Stimulated activated CD8-positive, alpha-beta memory T cell treated with anti-CD3 and anti-CD28 coated beads, Interleukin-4, amount 100 ng/mL, for 1 hour (primary cell): ENCODE measurements at regions not wholly inside any gene's neighbourhood (a gene's known extent, or its start where the extent isn't known, plus 50 kb on each side); places are given as distances from the start of the nearest gene placed in this dataset.
"Not testable (repeated sequence)": the region's sequence is repeated elsewhere in the genome, so short reads cannot be mapped to it uniquely, and the experiment has no call there.

ENCODE experiments used
- DNase-seq, 2 donors: peaks; one replicate each; pipeline ENCODE4 v3.0.0-alpha.2; 2020; ENCODE audit warnings: low read depth in 2 of 2, low spot score in 1 of 2

GRCh38 chr6:167661552-167662044 is 165.1 kb upstream of the AFDN start:
- no peak for DNase-seq

- no peak for DNase-seq
Measured at GRCh38 chr6:167662075-167662880, 164.4 kb upstream of the AFDN start.

DNA sequence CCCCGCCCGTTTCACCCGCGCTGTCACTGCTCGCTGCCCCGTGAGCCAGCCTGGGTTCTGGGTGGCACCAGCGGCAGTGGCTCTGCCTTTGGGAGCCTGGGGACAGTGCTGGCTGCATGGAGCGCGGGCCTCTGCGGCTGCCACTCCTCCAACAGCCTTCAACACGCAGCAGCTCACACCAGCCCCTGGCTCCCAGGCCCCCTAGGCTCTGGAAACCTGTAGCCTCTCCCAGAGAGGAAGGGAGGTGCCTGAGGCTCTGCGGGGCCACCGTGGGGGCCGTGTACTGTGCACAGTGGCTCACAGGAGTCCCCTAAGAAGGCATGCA is 163.9 kb upstream of the AFDN start:
- no peak for DNase-seq

DNA sequence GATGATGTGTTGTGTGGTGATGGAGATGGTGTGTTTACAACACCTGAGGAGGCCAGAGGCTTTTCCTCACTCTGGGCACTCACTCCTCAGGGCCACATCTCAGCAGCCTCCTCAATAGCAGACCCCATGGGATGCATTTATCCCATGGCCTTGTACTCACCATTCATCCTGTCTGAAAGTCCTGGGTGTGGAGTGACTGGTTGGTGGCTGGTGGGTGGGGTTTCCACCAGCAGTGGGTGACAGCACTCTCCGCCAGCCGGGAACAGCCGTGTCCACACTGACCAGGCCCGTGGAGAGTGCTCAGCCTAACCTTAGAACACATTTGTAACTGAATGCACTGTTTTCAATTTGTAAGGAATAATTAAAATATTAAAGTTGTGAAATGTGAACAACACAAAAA is 163.4 kb upstream of the AFDN start:
- no peak for DNase-seq

DNA sequence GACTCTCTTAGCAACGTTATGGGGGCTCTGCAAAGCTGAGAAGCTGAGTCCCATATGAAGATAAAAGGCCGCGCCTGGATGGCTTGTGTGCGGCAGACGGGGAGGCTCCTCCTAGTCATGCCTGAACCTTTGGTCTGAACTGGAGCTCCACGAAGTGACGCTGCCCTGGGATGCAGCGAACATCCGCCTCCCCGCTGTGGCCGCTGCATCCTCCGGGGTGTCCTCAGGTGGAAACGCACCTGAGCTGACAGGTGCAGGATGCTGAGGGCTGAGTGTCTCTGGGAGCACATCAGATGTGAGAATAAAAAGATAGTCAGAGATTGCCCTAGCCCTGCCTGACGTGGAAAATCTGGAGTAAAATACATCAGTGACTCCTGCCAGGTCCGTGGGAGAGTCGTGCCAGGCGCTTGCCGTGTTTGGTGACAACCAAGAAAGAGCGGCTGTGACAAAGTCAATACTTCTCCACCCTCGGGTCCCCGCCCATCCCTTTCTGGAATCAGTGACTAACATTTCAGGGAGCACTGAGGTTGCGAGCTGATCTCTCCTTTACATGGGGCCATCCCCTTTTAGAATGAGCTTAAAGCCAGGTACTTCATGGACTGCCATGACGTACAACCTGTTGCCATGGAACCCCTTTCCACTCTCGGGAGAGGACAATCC is 162.8 kb upstream of the AFDN start:
- no peak for DNase-seq

- no peak for DNase-seq
Measured at GRCh38 chr6:167664678-167665660, 161.7 kb upstream of the AFDN start.

GRCh38 chr6:167665698-167666330 is 160.9 kb upstream of the AFDN start:
- no peak for DNase-seq

DNA sequence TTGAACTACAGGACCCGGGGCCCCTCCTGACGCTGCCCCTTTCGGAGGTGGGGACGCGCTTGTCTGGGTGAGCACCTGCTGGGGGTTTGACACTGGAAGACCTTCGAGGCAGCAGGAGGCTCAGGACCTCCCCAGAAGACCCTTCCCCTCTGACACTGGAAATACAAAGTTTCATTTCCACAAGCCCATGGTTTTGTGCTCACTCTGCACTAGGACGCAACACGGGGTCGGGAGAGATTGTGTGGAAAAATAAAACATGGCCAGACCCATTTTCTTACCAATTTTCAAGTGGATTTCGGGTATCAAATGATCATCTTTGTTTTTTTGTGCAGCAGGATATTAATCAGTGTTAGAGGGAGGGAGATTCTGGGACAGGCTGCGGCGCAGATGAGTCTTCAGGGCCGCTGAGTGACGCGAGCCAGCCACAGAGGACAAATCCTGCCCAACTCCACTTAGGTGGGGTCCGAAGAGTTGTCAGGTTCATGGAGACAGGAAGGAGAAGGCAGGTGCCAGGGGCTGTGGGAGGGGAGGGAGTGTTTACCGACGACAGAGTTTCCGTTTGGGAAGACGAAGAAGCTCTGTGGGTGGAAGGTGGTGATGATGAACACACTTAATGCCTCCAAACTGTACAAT is 160.0 kb upstream of the AFDN start:
- no peak for DNase-seq

- DNase-seq = no peak
Measured at GRCh38 chr6:167667204-167668018, 159.3 kb upstream of the AFDN start.

DNA sequence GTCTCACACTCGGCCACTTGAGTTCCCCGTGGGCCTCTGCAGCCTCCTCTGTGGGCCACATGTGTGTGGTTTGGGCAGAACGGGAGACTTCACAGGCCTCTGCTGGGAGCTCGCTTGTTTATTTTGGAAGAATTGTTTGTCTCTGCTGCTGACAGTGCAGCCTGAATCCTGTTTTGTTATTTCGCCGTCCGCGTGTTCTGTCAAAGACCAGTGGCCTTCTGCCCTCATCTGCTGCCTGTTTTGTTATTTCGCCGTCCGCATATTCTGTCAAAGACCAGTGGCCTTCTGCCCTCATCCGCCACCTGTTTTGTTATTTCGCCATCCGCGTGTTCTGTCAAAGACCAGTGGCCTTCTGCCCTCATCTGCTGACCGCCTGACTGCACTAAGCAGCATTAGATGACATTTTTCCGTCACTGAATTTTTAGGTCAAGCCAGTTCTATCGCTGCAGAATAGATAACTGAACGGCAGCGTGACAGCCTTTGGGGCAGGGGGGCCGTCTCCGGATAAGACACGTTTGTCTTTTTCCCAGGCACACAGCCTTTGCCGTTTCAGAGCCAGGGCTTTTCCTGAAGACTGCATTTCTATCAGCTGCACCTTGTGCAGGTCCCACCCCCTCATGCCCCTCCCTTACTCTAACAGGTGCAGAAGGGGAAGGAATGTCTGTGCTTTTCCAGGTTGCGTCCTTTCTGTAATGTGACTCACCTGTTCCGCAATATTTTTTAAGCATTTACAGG is 158.5 kb upstream of the AFDN start:
- no peak for DNase-seq

- DNase-seq = no peak
Measured at GRCh38 chr6:167668754-167669552, 157.8 kb upstream of the AFDN start.

- DNase-seq = no peak
Measured at GRCh38 chr6:167669553-167669849, 157.2 kb upstream of the AFDN start.

DNA sequence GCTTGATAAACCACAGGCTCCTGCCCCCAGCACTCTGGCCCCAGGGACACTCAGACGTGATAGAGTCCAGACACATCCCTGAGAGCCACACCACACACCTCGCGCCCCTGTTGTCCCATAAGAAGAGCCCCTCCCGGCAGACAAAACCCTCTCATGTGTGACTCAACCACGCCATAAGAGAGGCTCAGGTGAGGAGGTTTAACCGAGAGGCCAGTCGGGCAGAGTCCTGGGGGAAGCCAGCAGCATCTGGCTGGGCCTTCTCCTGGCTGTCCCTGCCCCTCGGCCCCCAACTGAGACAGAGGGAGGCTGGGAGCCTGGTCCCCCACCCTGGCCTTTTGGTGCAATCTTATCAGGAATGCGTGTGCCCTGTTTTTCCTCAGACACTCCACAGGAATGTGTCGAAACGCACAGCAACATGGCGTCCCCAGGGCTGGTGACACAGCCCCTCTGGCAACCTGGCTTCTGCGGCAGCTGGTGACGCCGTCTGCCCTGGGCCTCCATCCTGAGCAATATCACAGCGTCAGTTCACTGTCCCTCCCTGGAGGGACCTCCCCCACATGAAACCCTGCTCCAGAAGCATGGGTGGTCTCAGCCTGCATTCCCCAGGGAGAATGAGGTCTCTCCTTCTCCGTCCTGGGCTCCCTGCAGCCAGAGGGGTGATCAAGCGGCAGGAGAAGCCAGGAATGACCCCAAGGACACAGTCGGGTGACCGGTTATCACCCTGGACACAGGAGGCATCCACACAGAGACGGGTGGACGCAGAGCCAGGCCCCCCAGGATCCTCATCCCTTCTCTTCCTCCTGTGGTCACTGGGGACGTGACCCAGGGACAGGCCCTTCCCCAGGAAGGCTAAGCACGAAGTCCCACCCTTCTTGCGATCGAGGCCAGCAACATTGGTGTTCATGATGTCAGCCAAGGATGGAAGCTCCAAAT is 156.6 kb upstream of the AFDN start:
- no peak for DNase-seq

DNA sequence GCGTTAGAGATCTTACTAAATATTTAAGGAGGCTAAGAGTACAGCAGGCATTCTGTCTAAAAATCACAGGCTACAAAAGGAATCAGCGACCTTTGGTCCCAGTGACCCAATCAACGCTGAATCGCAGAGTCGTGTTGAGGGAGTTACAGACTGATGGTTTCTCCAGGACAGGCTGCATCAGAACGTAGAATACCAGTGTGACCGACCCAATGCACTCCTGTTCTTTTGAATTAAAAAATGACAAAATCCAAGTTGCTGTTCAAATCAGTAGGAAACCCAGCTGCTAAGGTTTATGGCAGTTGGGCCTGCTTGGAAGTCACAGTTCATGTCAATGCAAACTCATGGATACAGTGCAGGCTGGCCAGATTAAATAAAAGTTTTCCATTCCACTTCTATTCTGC is 155.8 kb upstream of the AFDN start:
- DNase-seq = no peak

DNA sequence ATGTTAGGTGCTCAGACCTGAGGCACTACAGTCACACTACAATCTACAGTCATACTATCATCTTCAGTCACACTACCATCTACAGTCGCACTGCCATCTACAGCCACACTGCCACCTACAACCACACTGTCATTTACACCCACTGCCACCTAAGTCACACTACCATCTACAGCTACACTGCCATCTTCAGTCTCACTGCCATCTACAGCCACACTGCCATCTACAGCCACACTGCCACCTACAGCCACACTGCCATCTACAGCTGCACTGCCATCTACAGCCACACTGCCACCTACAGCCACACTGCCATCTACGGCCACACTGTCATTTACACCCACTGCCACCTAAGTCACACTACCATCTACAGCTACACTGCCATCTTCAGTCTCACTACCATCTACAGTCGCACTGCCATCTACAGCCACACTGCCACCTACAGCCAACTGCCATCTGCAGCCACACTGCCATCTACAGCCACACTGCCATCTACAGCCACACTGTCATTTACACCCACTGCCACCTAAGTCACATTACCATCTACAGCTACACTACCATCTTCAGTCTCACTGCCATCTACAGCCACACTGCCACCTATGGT is 155.2 kb upstream of the AFDN start:
- DNase-seq = not testable (repeated sequence)

GRCh38 chr6:167671977-167672687 is 154.6 kb upstream of the AFDN start:
- no peak for DNase-seq
